ENCODE measurements at regions not wholly inside any gene's neighbourhood (a gene's known extent, or its start where the extent isn't known, plus 50 kb on each side); places are given as distances from the start of the nearest gene placed in this dataset.

- no peaks in the 10 kb centered on the region for H3K27me3 ChIP-seq (ENCODE audit: low read depth)
- H3K4me3 ChIP-seq = no peak overlapping the region
- TF ChIP-seq CTCF (IDR thresholded peaks at IDR 0.05; ENCODE audit: borderline replicate concordance) = no peak
- no peaks in the 10 kb centered on the region for H3K9me3 ChIP-seq (replicated peaks)
- H3K4me1 ChIP-seq = peaks cover 89% of the 10 kb centered on the region
- H3K36me3 ChIP-seq = peaks cover 11% of the 10 kb centered on the region
- DNase-seq = no peak
- intact Hi-C loops (cut with micrococcal nuclease) = no loop called here
- H3K27ac ChIP-seq (replicated peaks) = peak overlapping the region; percentile 83
These were observed 107.8 kb downstream of the OGFRL1 start for GRCh38 chr6:71396410-71396801.

- intact Hi-C loops (cut with micrococcal nuclease) = no loop called here
- peaks cover 86% of the 10 kb centered on the region for H3K4me1 ChIP-seq
These were observed 110.7 kb downstream of the OGFRL1 start for GRCh38 chr6:71399279-71399678.

GRCh38 chr6:71400852-71401251 lies 112.2 kb downstream of the OGFRL1 start:
- Histone ChIP-seq H3K27ac (replicated peaks) (peak overlapping the region; percentile 20), H3K4me3 (no peak overlapping the region), H3K36me3 (peaks cover 15% of the 10 kb centered on the region), H3K9me3 (replicated peaks) (no peaks in the 10 kb centered on the region), H3K27me3 (ENCODE audit: low read depth) (no peaks in the 10 kb centered on the region), H3K4me1 (peaks cover 86% of the 10 kb centered on the region)
- no peak for DNase-seq
- TF ChIP-seq CTCF (IDR thresholded peaks at IDR 0.05; ENCODE audit: borderline replicate concordance) = no peak
- intact Hi-C loops (cut with micrococcal nuclease) = no loop called here

More at GRCh38 chr6:71399279-71399678, 110.7 kb downstream of the OGFRL1 start:
- Histone ChIP-seq H3K27me3 (ENCODE audit: low read depth) (no peaks in the 10 kb centered on the region), H3K4me3 (no peak overlapping the region), H3K36me3 (peaks cover 13% of the 10 kb centered on the region), H3K9me3 (replicated peaks) (no peaks in the 10 kb centered on the region), H3K27ac (replicated peaks) (no peak overlapping the region)
- no peak for TF ChIP-seq CTCF (IDR thresholded peaks at IDR 0.05; ENCODE audit: borderline replicate concordance)
- no peak for DNase-seq

- Histone ChIP-seq H3K4me3 (no peak overlapping the region), H3K9me3 (replicated peaks) (no peaks in the 10 kb centered on the region), H3K36me3 (peaks cover 27% of the 10 kb centered on the region), H3K4me1 (peaks cover 86% of the 10 kb centered on the region), H3K27ac (replicated peaks) (no peak overlapping the region), H3K27me3 (ENCODE audit: low read depth) (no peaks in the 10 kb centered on the region)
- DNase-seq = no peak
- TF ChIP-seq CTCF (IDR thresholded peaks at IDR 0.05; ENCODE audit: borderline replicate concordance) = no peak
- intact Hi-C loops (cut with micrococcal nuclease) = no loop called here
These were observed 113.5 kb downstream of the OGFRL1 start for GRCh38 chr6:71402096-71402495.

- Histone ChIP-seq H3K4me1 (peaks cover 93% of the 10 kb centered on the region), H3K27me3 (ENCODE audit: low read depth) (no peaks in the 10 kb centered on the region), H3K9me3 (replicated peaks) (no peaks in the 10 kb centered on the region), H3K36me3 (peaks cover 17% of the 10 kb centered on the region), H3K27ac (replicated peaks) (peak overlapping the region; percentile 72), H3K4me3 (peak overlapping the region; percentile 38)
- intact Hi-C loops (cut with micrococcal nuclease) = no loop called here
- TF ChIP-seq CTCF (IDR thresholded peaks at IDR 0.05; ENCODE audit: borderline replicate concordance) = no peak
- DNase-seq = no peak
These were observed 115.0 kb downstream of the OGFRL1 start for GRCh38 chr6:71403422-71404134.
